MM.1S (cell line): ENCODE measurements at regions not wholly inside any gene's neighbourhood (a gene's known extent, or its start where the extent isn't known, plus 50 kb on each side); places are given as distances from the start of the nearest gene placed in this dataset.

Experiments used
- EZH2 ChIP-seq: fragments of 300-600 bp; sonication (generic); optimal IDR thresholded peaks from 2 replicates; pipeline ENCODE3; 2017; ENCODE audit warnings: low read depth, mild to moderate bottlenecking, antibody characterized with exemption, low read length, mixed read lengths
- TF ChIP-seq, protein P1 (sequence below): fragments of 300-600 bp; sonication (generic); IDR thresholded peaks from 2 replicates; pipeline ENCODE4 v1.5.1; 2016; ENCODE audit warnings: antibody characterized with exemption, low read length, mixed read lengths

DNA sequence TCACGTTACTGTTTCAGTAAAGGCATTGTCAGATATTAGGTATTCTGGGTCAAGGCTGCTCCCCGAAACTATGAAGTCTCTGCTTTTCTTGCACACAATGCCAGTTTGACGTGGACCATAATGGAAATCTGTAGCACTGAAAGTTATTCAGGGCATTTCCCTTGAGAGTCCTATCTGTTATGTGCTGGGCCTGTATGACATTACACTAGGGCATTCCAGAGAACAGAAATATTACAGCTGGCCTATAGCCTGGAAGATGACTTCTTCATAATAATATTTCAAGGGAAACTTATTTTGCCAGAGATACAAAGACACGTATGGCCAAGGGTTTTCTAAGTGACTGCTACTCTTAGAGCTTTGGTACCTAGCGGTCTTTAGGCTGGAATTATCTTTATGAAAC lies 613.6 kb upstream of the CBLB start:
- TF ChIP-seq, protein P1, sequence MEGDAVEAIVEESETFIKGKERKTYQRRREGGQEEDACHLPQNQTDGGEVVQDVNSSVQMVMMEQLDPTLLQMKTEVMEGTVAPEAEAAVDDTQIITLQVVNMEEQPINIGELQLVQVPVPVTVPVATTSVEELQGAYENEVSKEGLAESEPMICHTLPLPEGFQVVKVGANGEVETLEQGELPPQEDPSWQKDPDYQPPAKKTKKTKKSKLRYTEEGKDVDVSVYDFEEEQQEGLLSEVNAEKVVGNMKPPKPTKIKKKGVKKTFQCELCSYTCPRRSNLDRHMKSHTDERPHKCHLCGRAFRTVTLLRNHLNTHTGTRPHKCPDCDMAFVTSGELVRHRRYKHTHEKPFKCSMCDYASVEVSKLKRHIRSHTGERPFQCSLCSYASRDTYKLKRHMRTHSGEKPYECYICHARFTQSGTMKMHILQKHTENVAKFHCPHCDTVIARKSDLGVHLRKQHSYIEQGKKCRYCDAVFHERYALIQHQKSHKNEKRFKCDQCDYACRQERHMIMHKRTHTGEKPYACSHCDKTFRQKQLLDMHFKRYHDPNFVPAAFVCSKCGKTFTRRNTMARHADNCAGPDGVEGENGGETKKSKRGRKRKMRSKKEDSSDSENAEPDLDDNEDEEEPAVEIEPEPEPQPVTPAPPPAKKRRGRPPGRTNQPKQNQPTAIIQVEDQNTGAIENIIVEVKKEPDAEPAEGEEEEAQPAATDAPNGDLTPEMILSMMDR, result no peak
- TF ChIP-seq EZH2, result no peak
